Choroid plexus epithelial cell (primary cell): ENCODE measurements at regions not wholly inside any gene's neighbourhood (a gene's known extent, or its start where the extent isn't known, plus 50 kb on each side); places are given as distances from the start of the nearest gene placed in this dataset.

Experiments
- DNase-seq: peaks from one replicate; pipeline ENCODE4 v3.0.0-alpha.2; 2010; ENCODE audit warnings: low read depth
- H3K4me3 ChIP-seq: 2 replicates; pipeline ENCODE4 v1.5.1; 2011; ENCODE audit warnings: low read depth, mild to moderate bottlenecking, control low read depth, low read length, moderate library complexity
- CTCF ChIP-seq: conservative IDR thresholded peaks from 2 replicates; pipeline ENCODE4 v1.5.1; 2011; ENCODE audit warnings: low read depth, mild to moderate bottlenecking, control low read depth, inconsistent platforms, low read length, moderate library complexity

- no peak for DNase-seq
- no peak for TF ChIP-seq CTCF
- H3K4me3 ChIP-seq = no peak overlapping the region
Measured at GRCh38 chr2:237185553-237185925, 99.8 kb downstream of the COPS8 start.

GRCh38 chr2:237189799-237190198, 104.1 kb downstream of the COPS8 start:
- DNase-seq = no peak
- TF ChIP-seq CTCF = no peak
- no peak overlapping the region for H3K4me3 ChIP-seq

- TF ChIP-seq CTCF = no peak
- no peak for DNase-seq
- H3K4me3 ChIP-seq = no peak overlapping the region
Measured at GRCh38 chr2:237190966-237191713, 105.5 kb downstream of the COPS8 start.

- no peak for TF ChIP-seq CTCF
- H3K4me3 ChIP-seq = no peak overlapping the region
- no peak for DNase-seq
Measured at GRCh38 chr2:237191714-237192081, 106.0 kb downstream of the COPS8 start.

- H3K4me3 ChIP-seq = no peak overlapping the region
- no peak for DNase-seq
- no peak for TF ChIP-seq CTCF
Measured at GRCh38 chr2:237192881-237193280, 107.2 kb downstream of the COPS8 start.

GRCh38 chr2:237193436-237193835, 107.7 kb downstream of the COPS8 start:
- H3K4me3 ChIP-seq = no peak overlapping the region
- no peak for TF ChIP-seq CTCF
- DNase-seq = no peak

- TF ChIP-seq CTCF = no peak
- H3K4me3 ChIP-seq = no peak overlapping the region
- DNase-seq = no peak
Measured at GRCh38 chr2:237194081-237194480, 108.4 kb downstream of the COPS8 start.
